ENCODE measurements at regions not wholly inside any gene's neighbourhood (a gene's known extent, or its start where the extent isn't known, plus 50 kb on each side); places are given as distances from the start of the nearest gene placed in this dataset.
"Not testable (repeated sequence)": the region's sequence is repeated elsewhere in the genome, so short reads cannot be mapped to it uniquely, and the experiment has no call there.

DNA sequence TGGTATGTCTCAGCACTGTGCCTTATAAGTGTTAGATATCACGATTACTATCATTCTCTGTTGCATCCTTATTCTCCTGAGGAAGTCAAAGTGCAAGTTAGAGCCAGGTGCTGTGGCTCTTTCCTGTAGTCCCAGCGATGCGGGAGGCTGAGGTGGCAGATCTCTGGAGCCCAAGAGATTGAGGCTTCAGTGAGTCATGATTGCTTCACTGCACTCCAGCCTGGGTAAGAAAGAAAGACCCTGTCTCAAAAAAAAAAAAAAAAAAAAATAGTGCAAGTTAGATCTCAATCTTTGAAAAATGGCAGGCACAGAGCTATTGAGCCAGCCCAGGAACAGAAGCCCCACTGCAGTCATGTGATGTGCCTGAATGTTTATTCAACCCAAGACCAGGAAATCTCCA lies 147.8 kb upstream of the POGK start:
- DNase-seq (ENCODE audit: low spot score in 2 of 2) = no peak
- 85% methylated on average over 3 of the region's 3 CpGs for WGBS
- Histone ChIP-seq H3K36me3 (no peaks in the 10 kb centered on the region), H3K27me3 (peaks cover 5% of the 10 kb centered on the region), H3K27ac (no peak overlapping the region), H3K9me3 (no peaks in the 10 kb centered on the region), H3K4me3 (no peak overlapping the region), H3K4me1 (no peaks in the 10 kb centered on the region)
- no peak for TF ChIP-seq EP300 (IDR thresholded peaks at IDR 0.05)
- no peak for TF ChIP-seq CTCF (IDR thresholded peaks at IDR 0.05)
- TF ChIP-seq POLR2A (IDR thresholded peaks at IDR 0.05) = no peak
- no peak for TF ChIP-seq POLR2AphosphoS5 (IDR thresholded peaks at IDR 0.05)

DNA sequence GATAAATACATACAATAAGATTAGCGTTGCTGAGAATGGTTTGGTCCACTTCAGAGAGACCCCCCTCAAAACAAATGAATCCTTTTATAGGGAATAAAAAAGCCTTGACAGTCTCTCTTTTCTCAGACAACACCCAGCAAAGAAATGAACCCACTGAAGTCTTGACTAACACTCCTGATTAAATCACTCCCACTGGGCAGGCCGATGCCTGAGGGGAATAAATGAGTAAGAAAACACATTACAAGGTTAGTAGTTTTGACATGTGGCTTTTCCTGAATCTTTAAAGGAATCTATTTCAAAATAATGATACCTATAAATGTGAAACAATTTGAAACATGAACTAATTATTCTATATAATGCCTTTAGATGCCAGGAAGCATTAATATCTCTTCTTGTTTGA lies 146.9 kb upstream of the POGK start:
- H3K27me3 ChIP-seq = peaks cover 5% of the 10 kb centered on the region
- H3K4me3 ChIP-seq = no peak overlapping the region
- TF ChIP-seq POLR2A (IDR thresholded peaks at IDR 0.05) (no peak), POLR2AphosphoS5 (IDR thresholded peaks at IDR 0.05) (no peak), EP300 (IDR thresholded peaks at IDR 0.05) (no peak)
- no peak overlapping the region for H3K27ac ChIP-seq
- no peaks in the 10 kb centered on the region for H3K36me3 ChIP-seq
- no peak for DNase-seq (ENCODE audit: low spot score in 2 of 2)
- 60% methylated on average over 2 of the region's 2 CpGs for WGBS
- no peaks in the 10 kb centered on the region for H3K9me3 ChIP-seq
- H3K4me1 ChIP-seq = no peaks in the 10 kb centered on the region

DNA sequence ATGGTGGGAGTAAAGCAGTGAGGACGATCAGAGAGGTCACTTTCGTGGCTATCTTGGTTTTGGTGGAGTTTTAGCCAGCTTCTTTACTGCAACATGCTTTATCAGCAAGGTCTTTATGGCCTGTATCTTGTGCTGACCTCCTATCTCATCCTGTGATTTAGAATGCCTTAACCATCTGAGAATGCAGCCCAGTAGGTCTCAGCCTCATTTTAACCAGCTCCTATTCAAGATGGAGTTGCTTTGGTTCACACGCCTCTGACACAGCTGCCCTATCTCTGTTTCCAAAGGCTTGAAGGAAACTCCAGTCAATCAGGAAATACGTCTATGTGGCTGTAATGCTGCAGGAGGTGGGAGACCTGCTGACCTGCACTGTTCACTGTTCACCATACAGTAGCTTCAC lies 146.1 kb upstream of the POGK start:
- H3K9me3 ChIP-seq = no peaks in the 10 kb centered on the region
- WGBS = 73% methylated on average over 4 of the region's 4 CpGs

GRCh38 chr1:166693673-166694297 lies 145.5 kb upstream of the POGK start:
- 64% methylated on average over 4 of the region's 4 CpGs for WGBS
- Histone ChIP-seq H3K9me3 (no peaks in the 10 kb centered on the region), H3K4me1 (no peaks in the 10 kb centered on the region), H3K27ac (no peak overlapping the region), H3K36me3 (no peaks in the 10 kb centered on the region), H3K27me3 (no peaks in the 10 kb centered on the region), H3K4me3 (no peak overlapping the region)
- TF ChIP-seq CTCF (IDR thresholded peaks at IDR 0.05) (no peak), POLR2A (IDR thresholded peaks at IDR 0.05) (no peak), EP300 (IDR thresholded peaks at IDR 0.05) (no peak), POLR2AphosphoS5 (IDR thresholded peaks at IDR 0.05) (no peak)
- DNase-seq (ENCODE audit: low spot score in 2 of 2) = no peak

More for the DNA sequence above, 146.1 kb upstream of the POGK start:
- Histone ChIP-seq H3K4me1 (no peaks in the 10 kb centered on the region), H3K36me3 (no peaks in the 10 kb centered on the region), H3K27ac (no peak overlapping the region), H3K27me3 (no peaks in the 10 kb centered on the region), H3K4me3 (no peak overlapping the region)
- no peak for DNase-seq (ENCODE audit: low spot score in 2 of 2)
- TF ChIP-seq EP300 (IDR thresholded peaks at IDR 0.05) (no peak), POLR2AphosphoS5 (IDR thresholded peaks at IDR 0.05) (no peak), CTCF (IDR thresholded peaks at IDR 0.05) (no peak), POLR2A (IDR thresholded peaks at IDR 0.05) (no peak)

DNA sequence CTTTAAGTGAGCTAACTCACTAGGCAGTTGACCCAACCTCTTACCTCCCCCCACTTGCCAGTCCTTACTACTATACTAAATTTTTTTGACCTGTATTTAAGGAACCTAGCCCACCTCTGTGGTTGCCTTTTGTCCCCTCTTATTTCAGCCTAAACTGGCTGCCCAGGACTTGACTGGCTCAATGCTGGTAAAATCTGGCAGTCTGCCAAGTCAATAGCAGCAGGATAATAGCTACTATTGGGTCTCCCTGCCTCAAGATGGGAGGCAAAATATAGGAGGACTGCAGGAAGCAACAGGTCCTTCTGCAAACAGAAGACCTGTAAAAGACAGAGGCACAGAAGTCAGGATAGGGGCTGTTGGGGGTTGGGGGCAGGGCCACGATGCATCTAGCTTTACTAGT lies 144.2 kb upstream of the POGK start:
- no peak for DNase-seq (ENCODE audit: low spot score in 2 of 2)
- no peaks in the 10 kb centered on the region for H3K36me3 ChIP-seq
- no peaks in the 10 kb centered on the region for H3K4me1 ChIP-seq
- H3K9me3 ChIP-seq = no peaks in the 10 kb centered on the region
- H3K4me3 ChIP-seq = no peak overlapping the region
- WGBS = 67% methylated on average over 1 of the region's 1 CpG
- H3K27ac ChIP-seq = no peak overlapping the region
- TF ChIP-seq POLR2AphosphoS5 (IDR thresholded peaks at IDR 0.05) = no peak
- TF ChIP-seq CTCF (IDR thresholded peaks at IDR 0.05) = no peak
- no peak for TF ChIP-seq POLR2A (IDR thresholded peaks at IDR 0.05)
- no peak for TF ChIP-seq EP300 (IDR thresholded peaks at IDR 0.05)
- no peaks in the 10 kb centered on the region for H3K27me3 ChIP-seq

GRCh38 chr1:166695834-166696233 lies 143.4 kb upstream of the POGK start:
- not testable (repeated sequence) for H3K4me1 ChIP-seq; H3K27me3 ChIP-seq; DNase-seq (ENCODE audit: low spot score in 2 of 2); H3K9me3 ChIP-seq; H3K4me3 ChIP-seq; H3K36me3 ChIP-seq; H3K27ac ChIP-seq
- WGBS = 80% methylated on average over 2 of the region's 2 CpGs
